ENCODE measurements at regions not wholly inside any gene's neighbourhood (a gene's known extent, or its start where the extent isn't known, plus 50 kb on each side); places are given as distances from the start of the nearest gene placed in this dataset.
"Not testable (repeated sequence)": the region's sequence is repeated elsewhere in the genome, so short reads cannot be mapped to it uniquely, and the experiment has no call there.

DNA sequence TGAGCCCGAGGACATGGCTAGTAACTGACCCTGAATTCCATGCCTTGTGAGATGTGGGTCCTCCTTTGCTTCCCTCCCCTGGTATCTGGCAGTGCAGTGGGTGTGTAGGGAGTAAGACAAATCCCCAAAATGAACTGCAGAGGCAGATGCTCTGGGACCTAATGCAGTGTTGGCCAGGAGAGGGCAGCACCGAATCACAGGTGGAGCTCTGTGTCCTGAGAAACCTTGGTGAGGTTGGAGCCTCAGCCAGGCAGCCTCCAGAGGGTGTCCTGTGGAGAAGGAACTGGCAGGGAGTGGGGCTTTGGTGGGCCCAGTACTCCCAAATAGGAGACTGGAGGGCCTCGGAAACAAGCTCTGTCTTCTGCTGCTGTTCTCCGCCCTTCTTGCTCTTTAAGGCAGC, 209.9 kb downstream of the CCNG2 start:
- not testable (repeated sequence) for DNase-seq (ENCODE audit: low read depth)

DNA sequence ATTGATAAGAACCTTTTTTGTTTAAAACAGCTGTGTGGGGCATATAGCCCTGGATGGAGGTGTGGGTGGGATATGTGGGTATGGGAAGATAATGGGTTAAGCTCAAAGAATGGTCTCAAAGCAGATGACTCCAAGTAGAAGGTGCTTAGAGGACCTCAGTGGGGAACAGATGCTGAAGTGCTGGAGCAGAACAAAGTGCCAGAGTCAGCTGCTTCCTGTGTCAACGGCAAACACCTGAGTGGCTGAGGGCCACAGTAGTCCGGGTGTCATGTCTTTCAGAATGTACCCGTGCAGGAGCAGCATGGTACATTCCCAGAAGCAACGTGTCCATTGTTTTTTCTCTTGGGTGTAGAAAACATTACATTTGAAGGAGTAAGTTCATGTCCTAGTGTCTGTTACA, 210.6 kb downstream of the CCNG2 start:
- no peak for DNase-seq (ENCODE audit: low read depth)

DNA sequence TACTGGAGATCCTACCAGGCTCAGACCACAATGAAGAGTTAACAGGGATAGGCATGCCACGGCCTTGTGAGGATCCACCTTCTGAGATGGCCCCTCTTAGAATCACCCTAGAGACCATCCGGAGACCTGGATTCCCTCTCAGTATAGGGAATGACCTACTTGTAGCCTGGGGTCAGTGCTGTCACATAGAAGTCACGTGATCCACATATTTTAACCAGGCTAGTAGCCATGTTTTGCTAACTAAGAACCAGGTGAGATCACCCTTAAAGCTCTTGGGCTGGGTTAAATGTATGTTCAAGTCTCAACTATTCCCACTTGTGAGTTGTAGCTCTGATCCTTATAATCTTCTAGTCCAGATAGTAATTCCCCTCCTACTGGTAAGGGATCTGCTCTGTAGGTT, 215.4 kb downstream of the CCNG2 start:
- DNase-seq (ENCODE audit: low read depth): no peak

DNA sequence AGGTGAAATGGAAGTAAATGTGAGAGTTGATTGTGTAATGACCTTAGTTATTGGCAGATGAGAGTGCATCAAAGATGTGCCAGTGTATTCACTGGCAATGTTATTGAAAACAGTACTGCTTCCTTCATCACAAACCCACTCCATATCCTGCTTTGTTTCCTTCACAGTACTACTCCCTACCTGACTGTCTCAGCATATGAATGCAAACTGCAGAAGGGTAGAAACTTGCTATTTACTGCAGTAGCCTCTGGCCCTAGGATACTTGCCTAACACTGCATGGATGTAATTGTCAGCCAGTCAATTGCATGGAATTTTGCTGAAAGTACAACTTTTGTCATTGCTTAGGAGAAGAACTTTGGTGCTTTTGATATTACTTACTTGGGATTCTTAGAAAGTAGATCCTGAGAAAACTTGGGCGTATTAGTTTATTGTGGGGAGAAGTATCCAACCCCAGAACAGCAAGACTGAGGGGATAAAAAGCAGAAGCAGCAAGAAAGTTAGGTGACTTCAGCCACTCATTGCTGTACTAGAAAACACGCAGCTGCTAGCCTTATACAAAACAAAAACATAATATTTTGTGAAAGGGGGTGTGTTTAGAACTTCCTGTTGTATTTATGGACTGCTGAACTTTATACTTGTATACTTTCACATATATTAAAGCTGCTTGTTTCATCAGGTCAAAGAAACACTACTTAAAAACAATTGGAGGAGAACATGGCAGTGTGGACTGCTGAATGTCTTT, 219.0 kb downstream of the CCNG2 start:
- no peak for DNase-seq (ENCODE audit: low read depth)

DNA sequence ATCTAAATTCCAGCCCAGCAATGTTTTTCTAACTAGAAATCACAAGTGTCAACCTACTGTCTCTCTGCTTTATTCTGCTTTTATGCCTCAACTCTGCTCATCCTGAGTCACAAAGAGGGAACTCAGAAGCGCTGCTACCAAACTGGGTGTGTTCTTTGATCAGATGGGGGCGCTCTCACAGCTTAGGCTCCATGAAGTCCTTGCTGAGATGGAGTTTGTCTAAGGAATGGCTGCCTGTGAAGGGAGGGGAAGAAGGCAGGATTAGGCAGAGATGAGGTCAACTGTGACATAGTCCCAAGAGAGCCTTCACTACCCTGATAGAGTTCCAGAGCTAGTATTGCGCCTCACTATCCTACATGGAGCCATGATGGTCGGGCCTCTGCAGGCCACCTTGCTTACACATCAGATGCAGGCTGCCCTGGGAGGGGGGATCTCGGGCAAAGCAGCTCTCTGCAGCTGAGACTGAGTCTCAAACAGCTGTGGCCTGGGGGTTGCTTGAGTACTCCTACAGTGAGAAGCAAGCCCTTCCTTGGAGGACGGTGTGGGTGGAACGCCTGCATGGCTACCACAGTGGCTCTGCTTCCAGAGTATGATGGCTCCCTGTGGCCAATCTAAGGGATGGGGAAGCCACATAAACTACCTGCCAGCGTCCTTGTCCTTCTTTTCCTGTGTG, 219.9 kb downstream of the CCNG2 start:
- peak; percentile 6 for DNase-seq (ENCODE audit: low read depth)

DNA sequence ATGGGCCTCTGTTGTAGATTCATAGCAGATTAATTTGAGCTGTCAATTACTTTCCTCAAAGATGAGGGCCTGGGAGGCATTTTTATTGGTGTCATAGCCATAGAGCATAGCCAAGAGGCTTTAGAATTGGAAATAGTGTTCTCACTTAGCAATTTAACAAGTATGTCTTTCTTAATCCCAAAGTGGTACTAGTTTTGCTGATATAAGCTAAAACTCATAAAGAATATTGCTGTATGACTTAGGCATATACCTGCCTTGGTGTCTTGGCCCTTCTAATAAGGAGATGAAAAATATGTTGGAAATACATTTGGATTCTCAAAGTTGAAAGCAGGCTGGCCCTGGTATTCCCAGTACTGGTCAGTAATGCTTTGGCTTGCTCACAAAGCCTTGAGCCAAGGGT, 221.5 kb upstream of the CXCL13 start:
- no peak for DNase-seq (ENCODE audit: low read depth)

DNA sequence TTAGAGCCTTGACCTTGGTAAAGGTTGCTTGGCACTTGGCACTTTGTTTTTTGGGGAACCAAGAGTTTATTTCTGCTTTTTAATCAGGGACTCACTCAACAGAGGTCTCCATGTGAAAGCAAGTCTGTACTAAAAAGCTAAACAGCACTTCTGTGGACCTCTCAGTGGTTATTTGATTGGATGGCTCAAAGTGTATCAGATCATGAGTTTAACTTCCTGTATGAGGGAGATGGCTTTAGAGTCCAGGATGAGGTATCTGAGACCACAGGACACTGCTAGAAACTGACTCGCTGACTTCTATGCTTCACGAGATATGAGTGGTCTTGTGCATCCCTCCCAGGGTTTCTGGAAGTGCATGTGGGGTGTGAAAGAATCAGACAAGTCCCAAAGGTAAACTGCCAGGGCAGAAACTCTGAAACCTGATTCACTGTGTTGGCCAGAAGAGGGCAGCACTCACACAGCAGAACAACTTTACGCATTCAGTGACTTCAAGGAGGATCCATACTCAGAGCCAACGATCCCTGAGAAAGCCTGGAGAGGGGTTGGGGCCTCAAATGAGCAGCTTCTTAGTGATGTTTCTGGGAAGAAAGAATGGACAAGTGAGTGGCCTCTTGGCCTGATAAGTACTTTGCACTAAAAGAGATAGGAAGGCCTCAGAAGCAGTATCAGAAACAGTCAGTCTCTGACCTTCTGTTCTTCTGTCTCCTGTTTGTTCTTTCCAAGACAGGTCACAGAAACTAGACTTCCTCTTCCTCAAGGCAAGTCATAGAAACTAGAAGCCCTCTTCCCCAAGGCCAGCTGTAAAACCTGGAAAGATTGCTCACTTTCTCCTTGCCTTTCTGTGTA, 220.3 kb upstream of the CXCL13 start:
- peak; percentile 57 for DNase-seq (ENCODE audit: low read depth)

DNA sequence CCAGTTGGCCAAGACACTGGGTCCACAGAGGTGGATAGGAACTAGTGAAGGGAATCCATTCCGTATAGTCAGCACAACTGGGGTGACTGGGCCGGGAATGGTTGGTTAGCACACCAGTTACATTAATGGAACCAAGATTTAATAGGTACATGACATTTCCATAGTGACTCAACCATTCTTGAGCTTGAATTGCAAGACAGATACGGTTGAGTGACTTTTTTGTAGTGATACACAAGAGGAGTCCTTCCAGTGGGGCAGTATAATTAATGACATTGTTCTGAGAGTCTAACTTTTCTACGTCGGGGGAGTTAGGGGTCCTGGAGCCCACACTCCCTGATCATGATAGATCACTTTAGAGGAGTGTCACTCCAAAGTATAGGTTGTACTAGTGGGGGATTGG, 211.6 kb upstream of the CXCL13 start:
- no peak for DNase-seq (ENCODE audit: low read depth)

DNA sequence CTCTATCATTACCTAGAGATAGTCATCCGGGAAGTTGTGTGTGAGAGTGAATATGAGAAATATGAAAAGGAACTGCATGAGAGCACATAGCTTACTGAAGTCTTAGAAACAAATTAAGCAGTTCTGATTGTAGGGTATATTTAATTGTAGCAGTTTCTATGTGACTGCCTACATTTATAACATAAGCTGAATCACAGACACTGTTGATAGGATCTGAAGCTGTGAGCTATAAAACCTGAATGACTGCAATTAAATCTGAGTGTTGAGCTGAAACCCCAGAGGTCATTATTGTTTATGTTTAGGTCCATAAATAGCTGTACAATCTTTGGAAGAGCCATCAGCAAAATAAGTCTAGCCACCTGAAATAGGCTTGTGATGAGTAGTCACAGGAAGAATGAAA, 210.1 kb upstream of the CXCL13 start:
- no peak for DNase-seq (ENCODE audit: low read depth)

DNA sequence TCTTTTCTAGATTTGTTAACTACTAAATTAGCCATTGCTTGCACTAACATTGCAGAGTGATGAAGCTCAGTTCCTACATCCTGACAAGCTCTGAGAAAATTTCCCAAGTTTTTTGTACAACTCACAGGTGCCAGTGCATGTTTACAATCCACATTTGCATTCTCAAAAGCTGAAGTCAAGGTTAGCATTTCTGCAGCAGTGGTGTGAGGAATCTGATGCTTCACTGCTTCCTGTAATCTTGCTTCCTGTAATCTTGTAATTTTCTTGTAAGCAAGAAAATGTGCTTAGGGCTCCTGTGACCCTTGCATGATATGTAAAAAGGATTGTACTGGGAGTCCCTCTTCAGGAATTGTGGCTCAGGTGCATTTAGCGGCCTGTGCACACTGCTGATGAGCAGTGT, 207.4 kb upstream of the CXCL13 start:
- DNase-seq (ENCODE audit: low read depth): no peak

DNA sequence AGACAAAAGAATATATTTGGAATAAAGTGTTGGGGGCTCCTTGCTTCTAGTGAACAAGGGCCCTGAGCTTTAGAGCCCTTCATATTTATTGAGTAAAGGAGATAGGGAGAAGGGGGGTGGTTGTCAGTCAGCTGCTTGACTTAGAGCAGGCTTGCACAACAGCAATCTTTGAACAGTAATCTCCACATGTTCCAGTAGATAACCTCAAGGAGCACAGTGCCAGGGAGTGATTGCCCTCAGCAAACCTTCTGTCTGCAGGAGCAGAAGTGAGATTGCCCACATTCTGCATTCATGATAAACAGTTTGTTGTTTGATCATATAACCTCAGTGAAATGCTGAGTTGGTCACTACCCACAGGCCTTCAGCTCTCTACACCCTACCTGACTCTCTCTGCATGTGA, 205.8 kb upstream of the CXCL13 start:
- DNase-seq (ENCODE audit: low read depth): no peak

DNA sequence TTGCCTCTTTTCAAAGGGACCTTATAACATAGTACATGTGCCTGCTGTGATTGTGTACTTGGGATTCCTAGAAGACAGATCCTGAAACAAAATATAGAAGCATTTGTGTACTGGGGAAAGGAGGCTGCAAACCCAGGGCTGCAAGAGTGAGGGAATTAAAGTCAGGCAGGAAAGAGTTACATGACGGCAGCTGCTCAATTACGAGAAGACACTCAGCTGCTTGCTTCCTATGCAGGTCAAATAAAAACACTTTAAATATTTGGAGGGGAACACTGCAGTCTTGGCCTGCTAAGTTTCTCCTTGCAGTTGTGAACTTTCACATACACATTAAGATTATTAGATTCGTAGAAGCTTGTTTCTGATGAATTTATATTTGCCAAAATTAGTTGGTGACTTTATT, 191.9 kb upstream of the CXCL13 start:
- no peak for DNase-seq (ENCODE audit: low read depth)

DNA sequence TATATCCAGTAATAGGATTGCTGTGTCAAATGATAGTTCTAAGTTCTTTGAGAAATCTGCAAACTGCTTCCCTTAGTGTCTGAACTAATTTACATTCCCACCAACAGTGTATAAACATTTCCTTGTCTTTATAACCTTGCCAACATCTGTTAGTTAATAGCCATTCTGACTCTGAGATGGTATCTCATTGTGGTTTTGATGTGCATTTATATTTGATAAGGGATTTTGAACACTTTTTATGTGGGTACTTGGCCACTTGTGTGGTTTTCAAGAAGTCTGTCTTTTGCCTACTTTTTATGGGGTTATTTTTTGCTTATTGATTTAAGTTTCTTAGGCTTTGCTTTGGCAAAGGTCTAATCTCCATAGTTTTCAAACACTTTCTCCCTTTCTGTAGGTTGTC, 189.9 kb upstream of the CXCL13 start:
- no peak for DNase-seq (ENCODE audit: low read depth)

DNA sequence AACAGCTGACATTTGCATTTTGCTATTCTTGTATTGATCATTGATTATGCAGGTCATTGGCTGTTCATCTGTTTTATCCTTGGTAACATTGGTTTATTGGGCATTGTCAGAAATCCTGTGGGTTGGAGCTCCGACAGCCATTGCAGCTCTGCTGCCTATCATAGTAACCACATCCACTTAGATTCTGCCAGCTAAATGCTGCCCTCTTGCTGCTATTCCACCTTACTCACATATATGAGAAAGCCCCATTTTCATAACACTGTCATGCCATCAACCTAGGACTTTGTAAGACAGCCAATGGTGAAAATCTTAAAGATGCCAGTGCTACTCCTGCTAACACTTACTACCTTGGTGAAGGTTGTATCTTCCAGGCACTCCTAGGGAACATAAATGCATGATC, 187.3 kb upstream of the CXCL13 start:
- DNase-seq (ENCODE audit: low read depth): peak; percentile 32

DNA sequence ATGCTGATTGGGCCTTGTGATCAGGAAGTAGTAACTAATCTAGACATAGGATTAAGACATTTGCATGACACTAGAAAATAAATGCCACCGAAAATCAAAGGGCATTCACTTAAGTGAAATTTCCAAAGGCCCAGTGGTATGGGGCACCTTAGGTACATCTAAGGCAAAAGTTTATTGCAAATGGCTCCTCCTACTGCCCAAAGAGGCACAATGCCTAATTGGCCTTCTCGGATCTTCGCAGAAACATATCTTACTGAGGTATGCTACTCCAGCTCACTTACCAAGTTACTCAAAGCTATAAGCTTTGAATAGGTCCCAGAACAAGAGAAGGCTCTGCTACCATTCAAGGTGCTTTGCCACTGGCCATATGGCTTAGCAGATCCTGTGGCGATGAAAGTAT, 174.8 kb upstream of the CXCL13 start:
- DNase-seq (ENCODE audit: low read depth): no peak

DNA sequence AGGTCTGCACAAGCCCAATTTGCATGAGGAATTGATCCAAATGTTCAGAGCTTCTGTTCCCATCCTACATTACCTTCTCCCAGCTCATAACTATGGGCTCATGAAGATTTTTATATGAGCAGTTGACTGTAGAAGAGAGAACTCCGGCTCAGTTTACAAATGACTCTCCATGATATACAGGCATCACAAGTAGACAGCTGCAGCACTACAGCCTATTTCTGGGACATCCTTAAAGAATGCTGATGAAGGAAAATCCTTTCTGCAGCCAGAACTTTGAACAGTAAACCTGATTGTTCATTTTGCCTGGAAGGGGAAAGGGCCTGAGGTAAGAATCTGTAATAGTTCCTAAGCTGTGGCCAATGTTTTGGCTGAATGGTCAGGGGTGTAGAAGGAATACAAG, 174.1 kb upstream of the CXCL13 start:
- no peak for DNase-seq (ENCODE audit: low read depth)

DNA sequence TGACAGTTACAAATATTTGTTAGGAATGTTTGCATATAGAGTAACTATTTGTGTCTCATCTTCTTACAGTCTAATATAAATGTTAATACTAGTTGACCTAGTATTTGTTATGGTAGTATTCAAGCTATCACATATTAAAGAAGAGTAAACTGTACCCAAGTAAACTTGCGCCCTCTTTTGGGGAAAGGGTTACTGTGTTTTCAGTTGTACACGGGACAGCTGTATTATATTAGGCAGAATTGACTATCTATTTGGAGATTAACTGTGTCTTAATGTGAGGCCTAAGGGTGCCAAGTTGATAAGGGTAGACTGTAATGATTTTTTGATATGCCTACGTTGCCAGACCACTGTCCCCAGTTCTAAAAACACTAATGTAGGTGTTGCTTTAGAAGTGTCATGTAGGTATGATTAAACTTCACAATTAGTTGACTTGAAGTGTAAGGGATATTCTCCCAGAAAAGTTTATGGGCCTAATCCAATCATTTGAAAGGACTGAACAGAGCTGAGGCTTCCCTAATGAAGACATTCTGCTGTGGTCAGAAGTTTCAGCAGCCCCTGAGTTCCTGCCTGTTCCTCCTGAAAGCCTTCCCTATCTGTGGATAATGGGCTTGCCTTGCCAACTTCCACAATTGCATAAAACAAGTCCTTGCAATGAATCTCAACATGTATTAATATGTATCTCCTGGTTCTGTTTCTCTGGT, 172.8 kb upstream of the CXCL13 start:
- peak; percentile 16 for DNase-seq (ENCODE audit: low read depth)

DNA sequence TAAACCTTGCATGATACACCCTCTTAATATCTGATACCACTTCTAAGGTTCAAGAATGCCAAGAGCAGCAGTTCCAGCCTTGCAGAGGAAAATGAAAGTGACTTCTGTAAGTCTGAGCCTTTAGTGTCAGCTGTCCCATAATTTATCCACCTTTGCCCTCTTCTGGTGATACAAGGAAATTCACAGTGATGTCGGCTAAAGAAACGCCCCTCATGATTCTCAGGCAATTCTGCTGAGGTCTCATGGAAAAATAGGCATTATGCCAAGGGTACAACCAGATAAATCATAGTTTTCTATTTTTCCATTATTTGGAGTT, 172.2 kb upstream of the CXCL13 start:
- DNase-seq (ENCODE audit: low read depth): peak; percentile 67

DNA sequence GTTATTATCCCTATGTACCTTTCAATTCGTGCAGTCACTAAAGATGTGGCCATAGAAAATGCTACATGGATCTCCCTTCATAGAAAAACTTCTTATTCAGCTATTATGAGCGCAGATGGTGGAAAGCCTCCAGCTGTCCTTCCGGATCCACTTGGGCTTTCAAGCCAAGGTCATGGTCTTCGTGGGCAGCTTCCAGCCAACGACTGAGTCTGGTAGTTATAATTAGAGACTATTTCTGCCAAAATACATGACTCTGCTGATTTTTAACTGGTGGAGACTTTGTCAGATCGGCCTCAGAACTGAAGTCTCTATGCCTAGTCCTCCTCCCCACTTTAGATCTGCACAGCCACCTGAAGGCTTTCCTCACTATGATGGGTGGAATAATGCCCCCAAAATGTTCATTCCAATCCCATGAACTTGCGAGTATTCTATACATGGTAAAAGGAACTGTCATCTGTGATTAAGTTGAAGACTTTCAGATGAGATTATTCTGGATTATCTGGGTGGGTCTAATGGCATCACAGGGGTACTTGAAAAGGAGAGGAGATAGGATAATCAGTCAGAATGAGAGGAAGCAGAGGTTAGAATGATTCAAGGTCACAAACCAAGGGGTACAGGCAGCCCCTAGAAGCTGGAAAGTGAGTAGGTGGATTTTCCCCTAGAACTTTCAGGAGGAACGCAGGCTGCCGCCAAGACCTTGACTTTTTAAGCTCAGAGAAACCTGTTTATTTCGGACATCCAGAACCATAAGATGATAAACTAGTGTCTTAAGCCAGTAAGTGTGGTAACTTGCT, 171.1 kb upstream of the CXCL13 start:
- DNase-seq (ENCODE audit: low read depth): no peak

DNA sequence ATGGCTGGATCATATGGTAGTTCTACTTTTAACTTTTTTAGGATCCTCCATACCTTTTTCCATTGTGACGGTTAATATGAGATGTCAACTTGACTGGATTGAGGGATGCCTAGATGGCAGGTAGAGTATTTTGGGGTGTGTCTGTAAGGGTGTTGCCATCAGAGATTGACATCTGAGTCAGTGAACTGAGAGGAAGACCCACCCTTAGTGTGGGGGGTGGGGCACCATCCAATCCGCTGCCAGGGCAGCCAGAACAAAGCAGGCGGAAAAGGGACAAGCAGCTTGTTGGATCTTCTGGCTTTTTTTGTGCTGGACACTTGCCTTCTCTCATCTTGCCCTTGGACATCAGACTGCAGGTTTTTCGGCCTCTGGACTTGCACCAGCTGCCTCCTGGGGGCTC, 168.5 kb upstream of the CXCL13 start:
- DNase-seq (ENCODE audit: low read depth): no peak

DNA sequence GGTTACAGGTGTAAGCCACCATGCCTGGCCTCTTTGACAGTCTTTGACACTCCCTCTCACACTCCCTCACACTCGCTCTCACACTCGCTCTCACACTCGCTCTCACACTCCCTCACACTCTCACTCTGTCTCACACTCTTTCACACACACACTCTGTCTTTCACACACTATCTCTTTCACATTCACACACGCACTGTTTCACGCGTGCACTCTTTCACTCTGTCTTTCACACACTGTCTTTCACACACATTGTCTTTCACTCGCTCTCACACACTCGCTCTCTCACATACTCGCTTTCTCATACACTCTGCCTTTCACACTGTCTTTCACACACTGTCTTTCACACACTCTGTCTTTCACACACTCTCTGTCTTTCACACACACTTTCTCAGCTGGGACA, 167.1 kb upstream of the CXCL13 start:
- no peak for DNase-seq (ENCODE audit: low read depth)
